H1 (cell line): ENCODE measurements at regions not wholly inside any gene's neighbourhood (a gene's known extent, or its start where the extent isn't known, plus 50 kb on each side); places are given as distances from the start of the nearest gene placed in this dataset.

ENCODE experiments used
- CTCF ChIA-PET: fragments of 300-600 bp; sonication (Branson Sonifier 250); formaldehyde crosslinking; loops from one replicate; lab custom pipeline; 2021; ENCODE audit not compliant: partially characterized antibody; lab: Charles Lee
- POLR2A ChIA-PET: fragments of 300-600 bp; sonication (Branson Sonifier 250); formaldehyde crosslinking; loops from one replicate; lab custom pipeline; 2021; ENCODE audit warnings: inconsistent platforms; ENCODE audit not compliant: partially characterized antibody; lab: Charles Lee
- DNase-seq, 2 experiments: peaks; one replicate each; pipeline versions ENCODE4 v3.0.0 to v3.0.0-alpha.2; 2010 to 2022; ENCODE audit warnings: low spot score in 2 of 2, low read depth in 1 of 2, mixed read lengths in 1 of 2
- FAIRE-seq: peaks from 2 replicates; lab custom pipeline; 2011; peaks lifted over from hg19 to GRCh38; lab: Jason Lieb, UNC
- H2AFZ ChIP-seq: 2 replicates; pipeline ENCODE4 v1.8.1; 2012; ENCODE audit warnings: low read length, inconsistent platforms
- H2AK5ac ChIP-seq: 2 replicates; pipeline ENCODE4 v1.6.1; 2013; ENCODE audit warnings: low read depth, low read length
- H2BK120ac ChIP-seq: replicated peaks from 2 replicates; pipeline ENCODE3; 2013; ENCODE audit warnings: low read depth, low read length, inconsistent platforms
- H2BK12ac ChIP-seq: 2 replicates; pipeline ENCODE4 v1.6.1; 2013; ENCODE audit warnings: low read depth, low read length
- H2BK15ac ChIP-seq: 2 replicates; pipeline ENCODE4 v1.6.1; 2013; ENCODE audit warnings: low read length
- H2BK20ac ChIP-seq: 2 replicates; pipeline ENCODE4 v1.6.1; 2013; ENCODE audit warnings: low read length
- H2BK5ac ChIP-seq: 2 replicates; pipeline ENCODE4 v1.6.1; 2013; ENCODE audit warnings: low read depth, low read length
- H3K14ac ChIP-seq: 2 replicates; pipeline ENCODE4 v1.6.1; 2013; ENCODE audit warnings: inconsistent platforms; ENCODE audit not compliant: insufficient read length
- H3K18ac ChIP-seq: 2 replicates; pipeline ENCODE4 v1.6.1; 2013; ENCODE audit warnings: low read length; ENCODE audit errors: extremely low read depth
- H3K23ac ChIP-seq: 2 replicates; pipeline ENCODE4 v1.6.1; 2013; ENCODE audit warnings: inconsistent platforms; ENCODE audit not compliant: insufficient read length
- H3K23me2 ChIP-seq: 2 replicates; pipeline ENCODE4 v1.6.1; 2013; ENCODE audit warnings: low read depth, low read length
- H3K27ac ChIP-seq: 2 replicates; pipeline ENCODE4 v1.6.1; 2011; ENCODE audit warnings: low read depth, low read length, inconsistent platforms
- H3K27me3 ChIP-seq, 4 experiments: replicated peaks in 1 of 4; 1 replicate in 1 of 4; 2 replicates in 3 of 4; pipeline versions ENCODE4 v1.6.1 to v1.8.1; 2011 to 2013; ENCODE audit warnings: low read length in 3 of 4, mild to moderate bottlenecking in 3 of 4, inconsistent platforms in 2 of 4, mixed read lengths in 2 of 4, moderate library complexity in 1 of 4; ENCODE audit not compliant: control insufficient read depth in 3 of 4, insufficient read depth in 3 of 4; ENCODE audit errors: extremely low read depth in 1 of 4
- H3K36me3 ChIP-seq, 4 experiments: 2 replicates each; pipeline versions ENCODE4 v1.6.1 to v1.8.1; 2011 to 2013; ENCODE audit warnings: mild to moderate bottlenecking in 4 of 4, low read length in 3 of 4, moderate library complexity in 2 of 4, control low read depth in 1 of 4, inconsistent platforms in 1 of 4; ENCODE audit not compliant: insufficient read depth in 4 of 4, control insufficient read depth in 2 of 4
- H3K4ac ChIP-seq: replicated peaks from 2 replicates; pipeline ENCODE3; 2013; ENCODE audit warnings: low read length, low read depth, mixed read lengths, inconsistent platforms; ENCODE audit not compliant: insufficient read length
- H3K4me1 ChIP-seq, 4 experiments: replicated peaks in 1 of 4; 1 replicate in 1 of 4; 2 replicates in 3 of 4; pipeline versions ENCODE4 v1.6.1 to v1.8.1; 2011 to 2013; ENCODE audit warnings: low read length in 3 of 4, inconsistent platforms in 2 of 4, mixed read lengths in 1 of 4; ENCODE audit not compliant: insufficient read depth in 4 of 4, control insufficient read depth in 3 of 4
- H3K4me2 ChIP-seq, 2 experiments: 2 replicates each; pipeline versions ENCODE4 v1.6.1 to v1.8.1; 2011 to 2013; ENCODE audit warnings: low read depth in 2 of 2, low read length in 2 of 2, control low read depth in 1 of 2, inconsistent platforms in 1 of 2, mild to moderate bottlenecking in 1 of 2; ENCODE audit not compliant: insufficient read depth in 1 of 2
- H3K4me3 ChIP-seq, 4 experiments: fragments of 200-600, 300-600 bp in 1 of 4; sonication (generic), shearing (Covaris generic), sonication (Bioruptor Twin) in 1 of 4; 2 replicates each; pipeline versions ENCODE4 v1.5.1 to v1.8.1; 2011 to 2016; ENCODE audit warnings: low read length in 4 of 4, low read depth in 3 of 4, control low read depth in 2 of 4, inconsistent platforms in 2 of 4, mild to moderate bottlenecking in 2 of 4, mixed read lengths in 1 of 4, moderate library complexity in 1 of 4; ENCODE audit not compliant: insufficient read depth in 2 of 4; ENCODE audit errors: extremely low read depth in 1 of 4
- H3K56ac ChIP-seq: replicated peaks from 2 replicates; pipeline ENCODE3; 2013; ENCODE audit warnings: low read depth, mild to moderate bottlenecking, mixed read lengths, low read length, inconsistent platforms; ENCODE audit not compliant: insufficient read length
- H3K79me1 ChIP-seq: 2 replicates; pipeline ENCODE4 v1.6.1; 2013; ENCODE audit warnings: low read depth, low read length, control low read depth
- H3K79me2 ChIP-seq, 2 experiments: 2 replicates each; pipeline versions ENCODE4 v1.6.1 to v1.8.1; 2012 to 2013; ENCODE audit warnings: low read length in 2 of 2, mild to moderate bottlenecking in 2 of 2, inconsistent platforms in 1 of 2; ENCODE audit not compliant: insufficient read depth in 2 of 2, control insufficient read depth in 1 of 2
- H3K9ac ChIP-seq, 4 experiments: replicated peaks in 1 of 4; 1 replicate in 1 of 4; 2 replicates in 3 of 4; pipeline versions ENCODE4 v1.6.1 to v1.8.1; 2011 to 2013; ENCODE audit warnings: low read depth in 3 of 4, low read length in 3 of 4, control low read depth in 2 of 4, mild to moderate bottlenecking in 2 of 4, moderate library complexity in 2 of 4, inconsistent platforms in 1 of 4; ENCODE audit errors: extremely low read depth in 1 of 4
- H3K9me3 ChIP-seq, 2 experiments: 2 replicates each; pipeline versions ENCODE4 v1.6.1 to v1.8.1; 2012 to 2013; ENCODE audit warnings: mild to moderate bottlenecking in 2 of 2, moderate library complexity in 2 of 2, control low read depth in 1 of 2, inconsistent platforms in 1 of 2, low read depth in 1 of 2, low read length in 1 of 2, mixed read lengths in 1 of 2; ENCODE audit not compliant: insufficient read depth in 2 of 2
- H4K20me1 ChIP-seq, 2 experiments: replicated peaks in 1 of 2; 2 replicates each; pipeline versions ENCODE3 to v1.8.1; 2011 to 2013; ENCODE audit warnings: inconsistent platforms in 2 of 2, low read length in 2 of 2, mild to moderate bottlenecking in 1 of 2; ENCODE audit not compliant: insufficient read depth in 2 of 2, control insufficient read depth in 1 of 2
- H4K5ac ChIP-seq: 2 replicates; pipeline ENCODE4 v1.6.1; 2013; ENCODE audit warnings: low read length, low read depth, mixed read lengths, inconsistent platforms; ENCODE audit not compliant: insufficient read length
- H4K8ac ChIP-seq: 2 replicates; pipeline ENCODE4 v1.8.0; 2013; ENCODE audit warnings: mild to moderate bottlenecking, moderate library complexity, low read length, inconsistent platforms; ENCODE audit not compliant: insufficient read depth; ENCODE audit errors: extremely low read depth
- H4K91ac ChIP-seq: replicated peaks from 2 replicates; pipeline ENCODE3; 2013; ENCODE audit warnings: low read length, mixed read lengths, inconsistent platforms; ENCODE audit not compliant: insufficient read length
- BACH1 ChIP-seq: IDR thresholded peaks from 2 replicates; pipeline ENCODE4 v1.6.1; 2012; ENCODE audit warnings: low read length, improper control_type of control experiment
- CEBPB ChIP-seq: IDR thresholded peaks from 2 replicates; pipeline ENCODE4 v1.6.1; 2012; ENCODE audit warnings: low read depth, low read length
- CHD1 ChIP-seq: IDR thresholded peaks from 2 replicates; pipeline ENCODE4 v1.6.1; 2012; ENCODE audit warnings: low read depth, low read length, improper control_type of control experiment
- EP300 ChIP-seq, 2 experiments: IDR thresholded peaks; 1 replicate in 1 of 2; 2 replicates in 1 of 2; pipeline ENCODE4 v1.6.1; 2011 to 2012; ENCODE audit warnings: low read depth in 2 of 2, low read length in 2 of 2, mild to moderate bottlenecking in 2 of 2, borderline replicate concordance in 1 of 2, inconsistent platforms in 1 of 2, moderate library complexity in 1 of 2
- GABPA ChIP-seq: IDR thresholded peaks from 2 replicates; pipeline ENCODE4 v1.6.1; 2011; ENCODE audit warnings: mild to moderate bottlenecking, low read length, moderate library complexity, borderline replicate concordance; ENCODE audit not compliant: insufficient read depth
- GTF2F1 ChIP-seq: IDR thresholded peaks from 2 replicates; pipeline ENCODE4 v1.6.1; 2012; ENCODE audit warnings: low read depth, low read length, improper control_type of control experiment, borderline replicate concordance
- JUND ChIP-seq: IDR thresholded peaks from 2 replicates; pipeline ENCODE4 v1.6.1; 2011; ENCODE audit warnings: mild to moderate bottlenecking, improper control_type of control experiment, low read length
- RAD21 ChIP-seq, 2 experiments: IDR thresholded peaks in 1 of 2; conservative IDR thresholded peaks in 1 of 2; 2 replicates each; pipeline ENCODE4 v1.6.1; 2011; ENCODE audit warnings: low read depth in 2 of 2, low read length in 2 of 2, improper control_type of control experiment in 1 of 2, inconsistent platforms in 1 of 2, mild to moderate bottlenecking in 1 of 2, moderate library complexity in 1 of 2
- RXRA ChIP-seq: IDR thresholded peaks from 2 replicates; pipeline ENCODE4 v1.6.1; 2011; ENCODE audit warnings: low read depth, mild to moderate bottlenecking, low read length, moderate library complexity; ENCODE audit not compliant: insufficient read depth
- SIX5 ChIP-seq: IDR thresholded peaks from 2 replicates; pipeline ENCODE4 v1.6.1; 2011; ENCODE audit warnings: mild to moderate bottlenecking, low read depth, low read length
- TAF7 ChIP-seq: optimal IDR thresholded peaks from 2 replicates; pipeline ENCODE3; 2011; ENCODE audit warnings: low read depth, mild to moderate bottlenecking, inconsistent platforms, low read length, moderate library complexity, borderline replicate concordance
- WGBS, 2 experiments: shearing (Covaris generic) in 1 of 2; methylation state at CpG; one replicate each; pipeline versions ENCODE4 v1.1.6 to v1.1.7; 2013 to 2015; ENCODE audit warnings: low lambda C conversion rate in 2 of 2, mixed read lengths in 2 of 2, inconsistent platforms in 1 of 2, low coverage in 1 of 2, missing lambda C conversion rate in 1 of 2; ENCODE audit not compliant: insufficient replicate concordance in 2 of 2, insufficient coverage in 1 of 2, insufficient read length in 1 of 2; ENCODE audit errors: extremely low coverage in 1 of 2, missing lambda C conversion rate in 1 of 2; 5-methylcytosine and 5-hydroxymethylcytosine counted together
- TF ChIP-seq, protein P1 (sequence below), 3 experiments: IDR thresholded peaks; 1 replicate in 2 of 3; 2 replicates in 1 of 3; pipeline versions ENCODE4 v1.5.1 to v1.6.1; 2011; ENCODE audit warnings: low read length in 3 of 3, mild to moderate bottlenecking in 3 of 3, inconsistent platforms in 2 of 3, low read depth in 1 of 3, moderate library complexity in 1 of 3; ENCODE audit not compliant: insufficient read depth in 1 of 3; ENCODE audit errors: control extremely low read depth in 1 of 3

DNA sequence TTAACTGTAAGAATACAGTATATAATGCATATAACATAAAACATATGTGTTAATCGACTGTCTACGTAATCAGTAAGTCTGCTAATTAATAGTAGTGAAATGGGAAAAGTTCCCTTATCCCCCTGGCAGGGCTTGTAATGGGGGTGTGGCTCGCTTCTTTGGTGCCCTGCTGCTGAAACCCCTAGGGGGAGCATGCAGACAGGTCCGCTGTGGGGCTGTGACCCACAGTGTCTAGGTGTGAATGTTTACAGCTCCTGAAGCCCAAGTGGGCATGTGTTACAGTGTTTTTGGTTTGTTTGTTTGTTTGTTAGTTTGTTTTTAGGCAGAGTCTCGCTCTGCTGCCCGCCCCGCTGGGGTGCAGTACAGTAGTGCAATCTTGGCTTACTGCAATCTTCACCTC is 495.7 kb downstream of the SHISA9 start:
- WGBS, 2 experiments: 83% methylated on average over 7 of the region's 7 CpGs; no CpG with 5 or more reads in 1 of the 2 experiments
- Histone ChIP-seq H2BK5ac (no peak overlapping the region), H3K9ac (no peak overlapping the region), H2AFZ (no peak overlapping the region), H3K4me1 (no peaks in the 10 kb centered on the region), H3K79me2 (no peaks in the 10 kb centered on the region), H3K36me3 (no peaks in the 10 kb centered on the region; a peak in 1 of 8 replicates), H3K9me3 (no peaks in the 10 kb centered on the region), H4K20me1 (no peaks in the 10 kb centered on the region), H3K23me2 (no peaks in the 10 kb centered on the region), H3K56ac (no peak overlapping the region), H3K27me3 (no peaks in the 10 kb centered on the region), H4K5ac (no peak overlapping the region), H3K79me1 (no peaks in the 10 kb centered on the region)
- TF ChIP-seq JUND (no peak), EP300 (IDR thresholded peaks at IDR 0.05; ENCODE audit: borderline replicate concordance in 1 of 2, low read depth in 2 of 2, low read length in 2 of 2) (no peak), GTF2F1 (no peak), TAF7 (no peak), CEBPB (no peak), SIX5 (no peak), CHD1 (no peak), RAD21 (IDR thresholded peaks at IDR 0.05 in 1 of 2, conservative IDR thresholded peaks at IDR 0.05 in 1 of 2; ENCODE audit: low read depth in 2 of 2, low read length in 2 of 2) (peak in 1 of 2 experiments; percentile 45; a peak in 2 of 4 replicates), GABPA (no peak), BACH1 (no peak), RXRA (no peak)
- TF ChIP-seq, protein P1, sequence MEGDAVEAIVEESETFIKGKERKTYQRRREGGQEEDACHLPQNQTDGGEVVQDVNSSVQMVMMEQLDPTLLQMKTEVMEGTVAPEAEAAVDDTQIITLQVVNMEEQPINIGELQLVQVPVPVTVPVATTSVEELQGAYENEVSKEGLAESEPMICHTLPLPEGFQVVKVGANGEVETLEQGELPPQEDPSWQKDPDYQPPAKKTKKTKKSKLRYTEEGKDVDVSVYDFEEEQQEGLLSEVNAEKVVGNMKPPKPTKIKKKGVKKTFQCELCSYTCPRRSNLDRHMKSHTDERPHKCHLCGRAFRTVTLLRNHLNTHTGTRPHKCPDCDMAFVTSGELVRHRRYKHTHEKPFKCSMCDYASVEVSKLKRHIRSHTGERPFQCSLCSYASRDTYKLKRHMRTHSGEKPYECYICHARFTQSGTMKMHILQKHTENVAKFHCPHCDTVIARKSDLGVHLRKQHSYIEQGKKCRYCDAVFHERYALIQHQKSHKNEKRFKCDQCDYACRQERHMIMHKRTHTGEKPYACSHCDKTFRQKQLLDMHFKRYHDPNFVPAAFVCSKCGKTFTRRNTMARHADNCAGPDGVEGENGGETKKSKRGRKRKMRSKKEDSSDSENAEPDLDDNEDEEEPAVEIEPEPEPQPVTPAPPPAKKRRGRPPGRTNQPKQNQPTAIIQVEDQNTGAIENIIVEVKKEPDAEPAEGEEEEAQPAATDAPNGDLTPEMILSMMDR (IDR thresholded peaks at IDR 0.05; ENCODE audit: control extremely low read depth in 1 of 3, insufficient read depth in 1 of 3, low read depth in 1 of 3, low read length in 3 of 3): peak; percentile 47 to 63 (median 57); a peak in 3 of 4 replicates
- TF ChIP-seq, all 59 proteins: peak for 2
- H4K8ac ChIP-seq: no peak overlapping the region
- no peak overlapping the region for H3K4me2 ChIP-seq
- DNase-seq: no peak
- H3K4ac ChIP-seq: no peak overlapping the region
- no peak overlapping the region for H2BK120ac ChIP-seq
- CTCF ChIA-PET: interaction anchor here (1.0 to 1.9 kb wide), 6 partner anchors 14 to 279 kb away, joined by 3 to 7 read pairs (median 3); no protein-coding TSS in a partner anchor
- no peak overlapping the region for H2AK5ac ChIP-seq
- no peak for FAIRE-seq
- no peak overlapping the region for H3K27ac ChIP-seq
- no peak overlapping the region for H3K4me3 ChIP-seq
- H3K14ac ChIP-seq: no peak overlapping the region
- no peak overlapping the region for H3K18ac ChIP-seq
- H3K23ac ChIP-seq: no peak overlapping the region
- H4K91ac ChIP-seq: no peak overlapping the region
- no peak overlapping the region for H2BK20ac ChIP-seq
- POLR2A ChIA-PET: no interaction called here
- H2BK15ac ChIP-seq: no peak overlapping the region
- no peak overlapping the region for H2BK12ac ChIP-seq
